BE2C (cell line): ENCODE measurements at regions not wholly inside any gene's neighbourhood (a gene's known extent, or its start where the extent isn't known, plus 50 kb on each side); places are given as distances from the start of the nearest gene placed in this dataset.

Source experiments
- DNase-seq: peaks from one replicate; pipeline ENCODE4 v3.0.0-alpha.2; 2020
- H3K27me3 ChIP-seq: fragments of 250-450 bp; sonication (Bioruptor Pico); 2 replicates; pipeline ENCODE4 v1.5.1; 2020; ENCODE audit warnings: mild to moderate bottlenecking
- H3K36me3 ChIP-seq: fragments of 250-450 bp; sonication (Bioruptor Pico); 2 replicates; pipeline ENCODE4 v1.5.1; 2020; ENCODE audit warnings: mild to moderate bottlenecking
- H3K4me1 ChIP-seq: fragments of 250-450 bp; sonication (Bioruptor Pico); 2 replicates; pipeline ENCODE4 v1.5.1; 2020
- H3K4me3 ChIP-seq: 2 replicates; pipeline ENCODE4 v1.5.1; 2011; ENCODE audit warnings: low read depth, low read length
- H3K9me3 ChIP-seq: fragments of 250-450 bp; sonication (Bioruptor Pico); 2 replicates; pipeline ENCODE4 v1.5.1; 2020
- TF ChIP-seq, protein P1 (sequence below): IDR thresholded peaks from 2 replicates; pipeline ENCODE4 v1.5.1; 2012; ENCODE audit warnings: mild to moderate bottlenecking, low read depth, low read length

DNA sequence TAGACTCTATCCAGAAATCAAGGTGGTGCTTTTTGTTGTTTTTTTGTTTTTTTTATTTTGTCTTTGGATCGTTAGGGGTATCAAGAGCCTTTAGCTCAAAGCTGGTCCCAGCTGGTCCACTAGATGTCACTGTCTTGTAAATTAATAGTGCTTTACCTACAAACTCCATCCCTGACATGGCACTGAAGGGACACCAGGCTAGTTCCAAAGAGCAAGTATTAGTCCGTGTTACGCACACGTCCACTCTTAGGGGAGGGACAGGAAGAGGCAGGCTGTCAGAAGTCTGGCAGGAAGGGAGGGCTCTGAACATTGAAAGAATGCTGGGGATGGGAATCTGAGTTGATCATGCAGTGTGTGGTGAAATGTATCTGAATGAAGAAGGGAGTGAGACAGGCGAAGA lies 85.9 kb upstream of the CCBE1 start:
- TF ChIP-seq, protein P1, sequence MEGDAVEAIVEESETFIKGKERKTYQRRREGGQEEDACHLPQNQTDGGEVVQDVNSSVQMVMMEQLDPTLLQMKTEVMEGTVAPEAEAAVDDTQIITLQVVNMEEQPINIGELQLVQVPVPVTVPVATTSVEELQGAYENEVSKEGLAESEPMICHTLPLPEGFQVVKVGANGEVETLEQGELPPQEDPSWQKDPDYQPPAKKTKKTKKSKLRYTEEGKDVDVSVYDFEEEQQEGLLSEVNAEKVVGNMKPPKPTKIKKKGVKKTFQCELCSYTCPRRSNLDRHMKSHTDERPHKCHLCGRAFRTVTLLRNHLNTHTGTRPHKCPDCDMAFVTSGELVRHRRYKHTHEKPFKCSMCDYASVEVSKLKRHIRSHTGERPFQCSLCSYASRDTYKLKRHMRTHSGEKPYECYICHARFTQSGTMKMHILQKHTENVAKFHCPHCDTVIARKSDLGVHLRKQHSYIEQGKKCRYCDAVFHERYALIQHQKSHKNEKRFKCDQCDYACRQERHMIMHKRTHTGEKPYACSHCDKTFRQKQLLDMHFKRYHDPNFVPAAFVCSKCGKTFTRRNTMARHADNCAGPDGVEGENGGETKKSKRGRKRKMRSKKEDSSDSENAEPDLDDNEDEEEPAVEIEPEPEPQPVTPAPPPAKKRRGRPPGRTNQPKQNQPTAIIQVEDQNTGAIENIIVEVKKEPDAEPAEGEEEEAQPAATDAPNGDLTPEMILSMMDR: peak; percentile 60
- Histone ChIP-seq H3K9me3 (no peaks in the 10 kb centered on the region), H3K4me1 (no peaks in the 10 kb centered on the region), H3K36me3 (no peaks in the 10 kb centered on the region), H3K27me3 (no peaks in the 10 kb centered on the region), H3K4me3 (no peak overlapping the region)
- peak; percentile 42 for DNase-seq

- no peak for DNase-seq
- H3K4me3 ChIP-seq: no peak overlapping the region
- H3K27me3 ChIP-seq: no peaks in the 10 kb centered on the region
- H3K4me1 ChIP-seq: no peaks in the 10 kb centered on the region
- no peaks in the 10 kb centered on the region for H3K36me3 ChIP-seq
- no peaks in the 10 kb centered on the region for H3K9me3 ChIP-seq
- TF ChIP-seq, protein P1: no peak
Measured at GRCh38 chr18:59779979-59780378, 82.8 kb upstream of the CCBE1 start.

- Histone ChIP-seq H3K36me3 (no peaks in the 10 kb centered on the region), H3K4me1 (no peaks in the 10 kb centered on the region), H3K9me3 (no peaks in the 10 kb centered on the region), H3K27me3 (no peaks in the 10 kb centered on the region), H3K4me3 (no peak overlapping the region)
- TF ChIP-seq, protein P1: no peak
- DNase-seq: no peak
Measured at GRCh38 chr18:59778434-59778833, 81.2 kb upstream of the CCBE1 start.

DNA sequence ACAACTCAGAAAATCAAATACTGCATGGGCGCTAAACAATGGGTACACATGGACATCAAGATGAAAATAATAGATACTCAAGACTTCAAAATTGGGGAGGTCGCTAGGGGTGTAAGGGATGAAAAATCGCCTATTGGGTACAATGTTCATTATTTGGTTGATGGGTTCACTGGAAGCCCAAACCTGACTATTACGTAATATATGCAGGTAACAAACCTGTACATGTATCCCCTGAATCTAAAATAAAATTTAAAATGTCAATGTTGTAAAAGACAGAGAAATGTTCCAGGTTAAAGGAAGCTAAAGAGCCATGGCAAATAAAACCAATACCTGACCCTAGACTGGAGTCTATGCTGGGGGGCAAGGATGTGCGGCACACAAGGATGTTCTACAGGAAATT lies 80.4 kb upstream of the CCBE1 start:
- TF ChIP-seq, protein P1: no peak
- no peak overlapping the region for H3K4me3 ChIP-seq
- no peaks in the 10 kb centered on the region for H3K9me3 ChIP-seq
- no peaks in the 10 kb centered on the region for H3K4me1 ChIP-seq
- no peaks in the 10 kb centered on the region for H3K36me3 ChIP-seq
- H3K27me3 ChIP-seq: no peaks in the 10 kb centered on the region
- no peak for DNase-seq

DNA sequence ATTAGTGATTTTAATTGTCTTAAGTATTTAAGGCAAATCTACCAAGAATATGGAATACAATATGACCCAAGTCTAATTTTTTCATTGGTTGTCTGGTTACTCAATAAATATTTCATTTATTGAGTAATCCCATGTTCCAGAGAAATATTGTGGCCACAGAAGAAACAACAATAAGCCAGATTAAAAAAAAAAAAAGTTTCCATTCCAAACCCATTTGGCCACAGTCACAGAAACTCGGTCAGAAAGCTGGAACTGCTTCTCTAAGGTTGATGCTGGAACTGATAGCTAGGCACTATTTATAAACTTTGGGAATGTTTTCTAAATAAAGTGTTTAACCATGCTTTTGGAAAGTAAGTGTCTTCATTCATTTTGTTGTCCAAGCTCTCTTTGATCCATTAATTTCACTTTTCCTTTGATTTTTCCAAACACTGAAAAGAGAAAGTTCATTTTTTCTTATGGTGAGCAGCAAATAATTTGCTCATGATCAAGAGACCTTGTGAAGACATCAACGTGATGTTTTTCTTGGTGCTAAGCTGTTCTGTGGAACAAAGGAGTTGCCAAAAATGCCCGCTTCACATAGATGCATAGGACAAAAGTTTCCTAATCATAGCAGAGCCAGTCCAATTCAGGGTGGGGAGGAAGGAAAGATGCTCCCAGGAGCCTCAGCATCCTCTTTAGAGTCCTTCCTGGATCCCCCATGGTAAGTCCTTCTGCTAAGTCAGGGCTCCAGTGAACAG lies 72.1 kb upstream of the CCBE1 start:
- no peak for DNase-seq
- H3K36me3 ChIP-seq: no peaks in the 10 kb centered on the region
- H3K4me1 ChIP-seq: no peaks in the 10 kb centered on the region
- H3K27me3 ChIP-seq: no peaks in the 10 kb centered on the region
- no peak overlapping the region for H3K4me3 ChIP-seq
- TF ChIP-seq, protein P1: no peak
- H3K9me3 ChIP-seq: no peaks in the 10 kb centered on the region

DNA sequence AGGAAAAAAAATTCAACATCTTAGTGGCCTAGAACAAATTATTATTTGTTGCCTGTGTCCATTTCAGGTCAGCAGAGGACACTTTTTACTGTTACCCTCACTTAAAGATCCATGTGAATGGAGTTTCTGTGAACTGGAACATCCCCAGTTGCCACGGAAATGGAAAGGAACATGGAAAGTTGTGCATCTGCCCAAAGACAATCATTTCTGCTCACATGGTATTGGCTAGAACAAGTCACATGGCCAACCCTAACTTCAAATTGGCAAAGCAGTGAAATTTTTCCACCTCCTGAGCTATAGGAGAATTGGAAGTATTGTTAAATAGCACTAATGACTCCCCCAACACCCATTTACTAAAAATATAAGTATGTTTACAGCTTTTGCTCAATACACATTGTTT lies 71.2 kb upstream of the CCBE1 start:
- no peaks in the 10 kb centered on the region for H3K4me1 ChIP-seq
- H3K4me3 ChIP-seq: no peak overlapping the region
- H3K27me3 ChIP-seq: no peaks in the 10 kb centered on the region
- H3K36me3 ChIP-seq: no peaks in the 10 kb centered on the region
- TF ChIP-seq, protein P1: no peak
- H3K9me3 ChIP-seq: no peaks in the 10 kb centered on the region
- no peak for DNase-seq
